ENCODE measurements at regions not wholly inside any gene's neighbourhood (a gene's known extent, or its start where the extent isn't known, plus 50 kb on each side); places are given as distances from the start of the nearest gene placed in this dataset.

DNA sequence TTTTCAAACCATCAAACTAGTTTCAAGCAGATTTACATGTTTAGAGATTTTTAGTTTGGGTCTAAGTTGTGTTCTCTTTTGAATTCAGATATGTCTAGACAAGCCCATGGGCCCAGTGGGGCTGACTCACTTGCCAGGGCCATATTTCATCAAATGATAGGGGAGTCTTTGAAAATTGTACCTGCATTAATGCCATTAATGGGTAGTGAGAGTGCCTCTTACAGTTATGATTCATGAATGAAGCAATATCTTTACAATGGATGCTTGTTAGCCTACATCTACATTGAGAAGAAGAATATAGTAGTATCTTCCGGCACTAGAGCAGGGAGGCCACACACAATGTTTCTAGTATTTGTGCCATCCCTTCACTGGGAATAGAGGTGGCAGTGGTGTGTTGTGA lies 174.2 kb upstream of the E2F7 start:
- TF ChIP-seq BCL11A (IDR thresholded peaks at IDR 0.05; ENCODE audit: low read depth, low read length) = no peak
- TF ChIP-seq RELA (IDR thresholded peaks at IDR 0.05; ENCODE audit: borderline replicate concordance, partially characterized antibody) = no peak
- TF ChIP-seq, protein P1, sequence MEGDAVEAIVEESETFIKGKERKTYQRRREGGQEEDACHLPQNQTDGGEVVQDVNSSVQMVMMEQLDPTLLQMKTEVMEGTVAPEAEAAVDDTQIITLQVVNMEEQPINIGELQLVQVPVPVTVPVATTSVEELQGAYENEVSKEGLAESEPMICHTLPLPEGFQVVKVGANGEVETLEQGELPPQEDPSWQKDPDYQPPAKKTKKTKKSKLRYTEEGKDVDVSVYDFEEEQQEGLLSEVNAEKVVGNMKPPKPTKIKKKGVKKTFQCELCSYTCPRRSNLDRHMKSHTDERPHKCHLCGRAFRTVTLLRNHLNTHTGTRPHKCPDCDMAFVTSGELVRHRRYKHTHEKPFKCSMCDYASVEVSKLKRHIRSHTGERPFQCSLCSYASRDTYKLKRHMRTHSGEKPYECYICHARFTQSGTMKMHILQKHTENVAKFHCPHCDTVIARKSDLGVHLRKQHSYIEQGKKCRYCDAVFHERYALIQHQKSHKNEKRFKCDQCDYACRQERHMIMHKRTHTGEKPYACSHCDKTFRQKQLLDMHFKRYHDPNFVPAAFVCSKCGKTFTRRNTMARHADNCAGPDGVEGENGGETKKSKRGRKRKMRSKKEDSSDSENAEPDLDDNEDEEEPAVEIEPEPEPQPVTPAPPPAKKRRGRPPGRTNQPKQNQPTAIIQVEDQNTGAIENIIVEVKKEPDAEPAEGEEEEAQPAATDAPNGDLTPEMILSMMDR (IDR thresholded peaks at IDR 0.05 in 2 of 3, conservative IDR thresholded peaks at IDR 0.05 in 1 of 3; ENCODE audit: control insufficient read depth in 2 of 3, extremely low read depth in 1 of 3, insufficient read depth in 1 of 3, low read depth in 3 of 3, low read length in 3 of 3) = no peak
- TF ChIP-seq EGR1 (IDR thresholded peaks at IDR 0.05; ENCODE audit: borderline replicate concordance in 1 of 2, low read depth in 2 of 2, low read length in 2 of 2) = no peak
- no peak for TF ChIP-seq POLR2AphosphoS5 (IDR thresholded peaks at IDR 0.05; ENCODE audit: low read length)
- TF ChIP-seq PML (IDR thresholded peaks at IDR 0.05; ENCODE audit: low read length) = no peak
- TF ChIP-seq CHD4 (IDR thresholded peaks at IDR 0.05) = no peak

Data from GM12878 (cell line).